ENCODE measurements at regions not wholly inside any gene's neighbourhood (a gene's known extent, or its start where the extent isn't known, plus 50 kb on each side); places are given as distances from the start of the nearest gene placed in this dataset.

DNA sequence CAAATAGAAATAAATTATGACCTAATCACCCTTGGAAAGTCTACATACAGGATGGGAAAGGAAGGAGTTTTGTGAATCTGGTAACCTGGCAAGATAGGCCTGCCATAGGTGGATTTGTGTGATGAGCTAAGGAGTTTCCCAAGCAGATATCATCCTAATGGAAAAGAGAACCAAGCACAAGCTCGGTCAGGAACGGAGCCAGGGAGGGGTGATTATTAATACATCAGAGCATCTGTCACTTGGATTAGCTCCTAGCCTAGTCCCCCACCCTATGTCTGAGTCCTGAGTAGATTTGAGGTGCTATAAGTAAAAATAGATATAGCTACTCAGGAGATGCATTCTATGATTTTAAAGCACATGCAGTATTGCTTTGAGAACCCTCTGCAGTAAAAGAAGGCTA is 57.3 kb upstream of the SMARCA2 start:
- H3K4me3 Mint-ChIP-seq = no peak overlapping the region
- H3K4me1 Mint-ChIP-seq = no peaks in the 10 kb centered on the region
- TF ChIP-seq, protein P1, sequence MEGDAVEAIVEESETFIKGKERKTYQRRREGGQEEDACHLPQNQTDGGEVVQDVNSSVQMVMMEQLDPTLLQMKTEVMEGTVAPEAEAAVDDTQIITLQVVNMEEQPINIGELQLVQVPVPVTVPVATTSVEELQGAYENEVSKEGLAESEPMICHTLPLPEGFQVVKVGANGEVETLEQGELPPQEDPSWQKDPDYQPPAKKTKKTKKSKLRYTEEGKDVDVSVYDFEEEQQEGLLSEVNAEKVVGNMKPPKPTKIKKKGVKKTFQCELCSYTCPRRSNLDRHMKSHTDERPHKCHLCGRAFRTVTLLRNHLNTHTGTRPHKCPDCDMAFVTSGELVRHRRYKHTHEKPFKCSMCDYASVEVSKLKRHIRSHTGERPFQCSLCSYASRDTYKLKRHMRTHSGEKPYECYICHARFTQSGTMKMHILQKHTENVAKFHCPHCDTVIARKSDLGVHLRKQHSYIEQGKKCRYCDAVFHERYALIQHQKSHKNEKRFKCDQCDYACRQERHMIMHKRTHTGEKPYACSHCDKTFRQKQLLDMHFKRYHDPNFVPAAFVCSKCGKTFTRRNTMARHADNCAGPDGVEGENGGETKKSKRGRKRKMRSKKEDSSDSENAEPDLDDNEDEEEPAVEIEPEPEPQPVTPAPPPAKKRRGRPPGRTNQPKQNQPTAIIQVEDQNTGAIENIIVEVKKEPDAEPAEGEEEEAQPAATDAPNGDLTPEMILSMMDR (IDR thresholded peaks at IDR 0.05) = no peak
- H3K36me3 ChIP-seq (replicated peaks in 1 of 2; ENCODE audit: control insufficient read depth in 1 of 2, insufficient read depth in 2 of 2, low read length in 2 of 2) = no peaks in the 10 kb centered on the region
- no peaks in the 10 kb centered on the region for H3K36me3 Mint-ChIP-seq
- H3K4me3 ChIP-seq (replicated peaks in 1 of 3; ENCODE audit: low read depth in 2 of 3, low read length in 3 of 3) = no peak overlapping the region
- H3K79me2 ChIP-seq (ENCODE audit: insufficient read depth, low read length) = no peaks in the 10 kb centered on the region
- H3K4me1 ChIP-seq (ENCODE audit: control insufficient read depth in 1 of 2, insufficient read depth in 2 of 2, low read length in 2 of 2) = no peaks in the 10 kb centered on the region
- no CpG with 5 or more reads among the region's 2 CpGs for WGBS (ENCODE audit: insufficient coverage)
- H3K9me3 ChIP-seq (replicated peaks in 1 of 2; ENCODE audit: control insufficient read depth in 1 of 2, insufficient read depth in 1 of 2, low read length in 2 of 2) = no peaks in the 10 kb centered on the region
- intact Hi-C loops (cut with micrococcal nuclease) = no loop called here
- no peak overlapping the region for H3K27ac ChIP-seq (ENCODE audit: low read depth in 1 of 2, low read length in 2 of 2)
- DNase-seq = no peak
- H3K27me3 Mint-ChIP-seq (ENCODE audit: low read depth in 3 of 3) = peaks cover 0 to 3% (median 1%) of the 10 kb centered on the region in 3 donors
- no peak overlapping the region for H2AFZ ChIP-seq (ENCODE audit: insufficient read depth, low read depth, low read length, poor library complexity, severe bottlenecking)
- H3K27ac Mint-ChIP-seq = no peak overlapping the region
- H3K9ac ChIP-seq (ENCODE audit: insufficient read depth, low read length, poor library complexity, severe bottlenecking) = no peak overlapping the region
- no peaks in the 10 kb centered on the region for H3K27me3 ChIP-seq (ENCODE audit: control insufficient read depth in 2 of 2, insufficient read depth in 2 of 2, low read length in 2 of 2)
- H3K9me3 Mint-ChIP-seq = peaks cover 0 to 3% (median 0%) of the 10 kb centered on the region in 7 donors
- no peak overlapping the region for H3K4me2 ChIP-seq (replicated peaks; ENCODE audit: extremely low read depth, low read length, poor library complexity, severe bottlenecking)
- H4K20me1 ChIP-seq (ENCODE audit: insufficient read depth, low read length) = no peaks in the 10 kb centered on the region

DNA sequence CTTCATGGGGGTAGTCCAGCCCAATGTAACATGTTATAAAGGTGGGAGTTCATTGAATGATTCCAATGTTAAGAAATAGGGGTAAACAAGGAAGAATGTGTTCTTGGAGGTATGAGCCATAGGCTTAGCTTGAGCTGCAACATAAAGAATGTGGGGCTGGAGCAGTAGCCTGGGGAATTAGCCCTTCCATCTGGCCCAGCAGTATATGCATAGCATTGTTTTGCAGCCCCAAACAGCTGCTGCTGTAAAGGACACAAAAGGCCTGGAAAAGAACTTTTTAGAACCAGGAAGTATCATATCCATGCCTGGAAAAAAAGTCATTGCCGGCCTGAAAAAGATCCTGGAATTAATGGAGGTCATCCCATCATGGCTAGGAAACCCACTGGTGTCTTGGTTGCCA is 55.8 kb upstream of the SMARCA2 start:
- H3K9me3 Mint-ChIP-seq = peaks cover 0 to 3% (median 0%) of the 10 kb centered on the region in 7 donors
- DNase-seq = no peak

More for the DNA sequence above, 55.8 kb upstream of the SMARCA2 start:
- Mint-ChIP-seq H3K4me3 (no peak overlapping the region), H3K27ac (no peak overlapping the region), H3K36me3 (no peaks in the 10 kb centered on the region), H3K27me3 (ENCODE audit: low read depth in 3 of 3) (peaks cover 0 to 4% (median 2%) of the 10 kb centered on the region in 3 donors), H3K4me1 (no peaks in the 10 kb centered on the region)
- TF ChIP-seq, protein P1 (IDR thresholded peaks at IDR 0.05) = no peak
- Histone ChIP-seq H4K20me1 (ENCODE audit: insufficient read depth, low read length) (no peaks in the 10 kb centered on the region), H3K4me1 (ENCODE audit: control insufficient read depth in 1 of 2, insufficient read depth in 2 of 2, low read length in 2 of 2) (no peaks in the 10 kb centered on the region), H3K79me2 (ENCODE audit: insufficient read depth, low read length) (no peaks in the 10 kb centered on the region), H3K36me3 (replicated peaks in 1 of 2; ENCODE audit: control insufficient read depth in 1 of 2, insufficient read depth in 2 of 2, low read length in 2 of 2) (no peaks in the 10 kb centered on the region), H3K9me3 (replicated peaks in 1 of 2; ENCODE audit: control insufficient read depth in 1 of 2, insufficient read depth in 1 of 2, low read length in 2 of 2) (no peaks in the 10 kb centered on the region), H3K27ac (ENCODE audit: low read depth in 1 of 2, low read length in 2 of 2) (no peak overlapping the region), H2AFZ (ENCODE audit: insufficient read depth, low read depth, low read length, poor library complexity, severe bottlenecking) (no peak overlapping the region), H3K4me3 (replicated peaks in 1 of 3; ENCODE audit: low read depth in 2 of 3, low read length in 3 of 3) (no peak overlapping the region), H3K27me3 (ENCODE audit: control insufficient read depth in 2 of 2, insufficient read depth in 2 of 2, low read length in 2 of 2) (no peaks in the 10 kb centered on the region), H3K4me2 (replicated peaks; ENCODE audit: extremely low read depth, low read length, poor library complexity, severe bottlenecking) (no peak overlapping the region), H3K9ac (ENCODE audit: insufficient read depth, low read length, poor library complexity, severe bottlenecking) (no peak overlapping the region)
- 85% methylated on average over 1 of the region's 1 CpG for WGBS (ENCODE audit: insufficient coverage)
- intact Hi-C loops (cut with micrococcal nuclease) = no loop called here

Data from CD14-positive monocyte (primary cell).